ENCODE measurements at regions not wholly inside any gene's neighbourhood (a gene's known extent, or its start where the extent isn't known, plus 50 kb on each side); places are given as distances from the start of the nearest gene placed in this dataset.

DNA sequence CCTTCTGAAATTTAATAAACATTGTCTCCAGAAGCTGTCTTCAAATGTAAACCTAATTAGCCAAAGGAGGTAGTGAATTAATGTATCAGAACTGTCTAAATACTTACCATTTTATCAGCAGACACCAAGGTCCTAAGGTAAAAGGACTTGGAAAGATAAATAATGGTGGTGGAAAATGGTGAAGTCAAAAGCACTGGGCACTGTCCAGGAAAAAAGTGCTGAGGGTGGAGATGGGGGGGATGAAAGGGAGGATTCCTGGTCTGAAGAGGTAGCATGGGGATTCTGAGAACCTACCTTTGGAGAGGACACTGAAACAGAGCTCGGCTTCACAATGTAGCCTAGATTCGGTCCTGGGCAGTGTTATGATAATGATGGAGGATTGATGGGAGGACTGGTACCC lies 149.0 kb upstream of the DPH6 start:
- H3K9me2 ChIP-seq (ENCODE audit: insufficient read depth): no peaks in the 10 kb centered on the region
- no peak overlapping the region for H2AFZ ChIP-seq (ENCODE audit: low read depth, low read length, poor library complexity, severe bottlenecking)
- ATAC-seq: no peak
- POLR2A ChIA-PET: no interaction called here
- BruUV-seq (replicated peaks): no TSS peak
- intact Hi-C loops (cut with micrococcal nuclease): no loop called here
- H3K79me2 ChIP-seq (ENCODE audit: insufficient read depth, low read length): no peaks in the 10 kb centered on the region
- TF ChIP-seq TCF7L2 (IDR thresholded peaks at IDR 0.05; ENCODE audit: borderline replicate concordance, extremely low read depth, insufficient read depth, insufficient read length) (no peak), RAD21 (IDR thresholded peaks at IDR 0.05; ENCODE audit: low read depth) (no peak), EZH2 (IDR thresholded peaks at IDR 0.05) (no peak), REST (IDR thresholded peaks at IDR 0.05; ENCODE audit: low read depth) (no peak), POLR2AphosphoS5 (IDR thresholded peaks at IDR 0.05; ENCODE audit: low read depth, low read length) (no peak), ZFX (IDR thresholded peaks at IDR 0.05) (no peak), CEBPB (IDR thresholded peaks at IDR 0.05; ENCODE audit: low read depth) (no peak), SRF (IDR thresholded peaks at IDR 0.05; ENCODE audit: low read depth) (no peak), FOSL1 (IDR thresholded peaks at IDR 0.05; ENCODE audit: low read depth) (no peak), JUND (IDR thresholded peaks at IDR 0.05) (no peak), ELF1 (IDR thresholded peaks at IDR 0.05; ENCODE audit: borderline replicate concordance, low read depth) (no peak), ZNF274 (IDR thresholded peaks at IDR 0.05; ENCODE audit: low read depth, low read length) (no peak), EGR1 (IDR thresholded peaks at IDR 0.05; ENCODE audit: low read depth) (no peak), YY1 (IDR thresholded peaks at IDR 0.05; ENCODE audit: extremely low read depth, insufficient replicate concordance, low read depth, low read length) (no peak), POLR2A (IDR thresholded peaks at IDR 0.05; ENCODE audit: borderline replicate concordance, extremely low read depth, insufficient read depth, insufficient read length) (no peak)
- TF ChIP-seq, protein P1, sequence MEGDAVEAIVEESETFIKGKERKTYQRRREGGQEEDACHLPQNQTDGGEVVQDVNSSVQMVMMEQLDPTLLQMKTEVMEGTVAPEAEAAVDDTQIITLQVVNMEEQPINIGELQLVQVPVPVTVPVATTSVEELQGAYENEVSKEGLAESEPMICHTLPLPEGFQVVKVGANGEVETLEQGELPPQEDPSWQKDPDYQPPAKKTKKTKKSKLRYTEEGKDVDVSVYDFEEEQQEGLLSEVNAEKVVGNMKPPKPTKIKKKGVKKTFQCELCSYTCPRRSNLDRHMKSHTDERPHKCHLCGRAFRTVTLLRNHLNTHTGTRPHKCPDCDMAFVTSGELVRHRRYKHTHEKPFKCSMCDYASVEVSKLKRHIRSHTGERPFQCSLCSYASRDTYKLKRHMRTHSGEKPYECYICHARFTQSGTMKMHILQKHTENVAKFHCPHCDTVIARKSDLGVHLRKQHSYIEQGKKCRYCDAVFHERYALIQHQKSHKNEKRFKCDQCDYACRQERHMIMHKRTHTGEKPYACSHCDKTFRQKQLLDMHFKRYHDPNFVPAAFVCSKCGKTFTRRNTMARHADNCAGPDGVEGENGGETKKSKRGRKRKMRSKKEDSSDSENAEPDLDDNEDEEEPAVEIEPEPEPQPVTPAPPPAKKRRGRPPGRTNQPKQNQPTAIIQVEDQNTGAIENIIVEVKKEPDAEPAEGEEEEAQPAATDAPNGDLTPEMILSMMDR (IDR thresholded peaks at IDR 0.05 in 2 of 3, conservative IDR thresholded peaks at IDR 0.05 in 1 of 3; ENCODE audit: borderline replicate concordance in 1 of 3, insufficient read depth in 1 of 3, low read depth in 2 of 3, low read length in 2 of 3): no peak
- TF ChIP-seq, protein P2, sequence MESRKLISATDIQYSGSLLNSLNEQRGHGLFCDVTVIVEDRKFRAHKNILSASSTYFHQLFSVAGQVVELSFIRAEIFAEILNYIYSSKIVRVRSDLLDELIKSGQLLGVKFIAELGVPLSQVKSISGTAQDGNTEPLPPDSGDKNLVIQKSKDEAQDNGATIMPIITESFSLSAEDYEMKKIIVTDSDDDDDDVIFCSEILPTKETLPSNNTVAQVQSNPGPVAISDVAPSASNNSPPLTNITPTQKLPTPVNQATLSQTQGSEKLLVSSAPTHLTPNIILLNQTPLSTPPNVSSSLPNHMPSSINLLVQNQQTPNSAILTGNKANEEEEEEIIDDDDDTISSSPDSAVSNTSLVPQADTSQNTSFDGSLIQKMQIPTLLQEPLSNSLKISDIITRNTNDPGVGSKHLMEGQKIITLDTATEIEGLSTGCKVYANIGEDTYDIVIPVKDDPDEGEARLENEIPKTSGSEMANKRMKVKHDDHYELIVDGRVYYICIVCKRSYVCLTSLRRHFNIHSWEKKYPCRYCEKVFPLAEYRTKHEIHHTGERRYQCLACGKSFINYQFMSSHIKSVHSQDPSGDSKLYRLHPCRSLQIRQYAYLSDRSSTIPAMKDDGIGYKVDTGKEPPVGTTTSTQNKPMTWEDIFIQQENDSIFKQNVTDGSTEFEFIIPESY (IDR thresholded peaks at IDR 0.05; ENCODE audit: extremely low read depth, insufficient replicate concordance, low read length): no peak
- TF ChIP-seq, protein P3, sequence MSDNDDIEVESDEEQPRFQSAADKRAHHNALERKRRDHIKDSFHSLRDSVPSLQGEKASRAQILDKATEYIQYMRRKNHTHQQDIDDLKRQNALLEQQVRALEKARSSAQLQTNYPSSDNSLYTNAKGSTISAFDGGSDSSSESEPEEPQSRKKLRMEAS (IDR thresholded peaks at IDR 0.05): no peak
- no peak for DNase-seq (ENCODE audit: low read depth, low spot score)
- H3K27ac ChIP-seq (ENCODE audit: low read depth, low read length): no peak overlapping the region
- no peaks in the 10 kb centered on the region for H3K36me3 ChIP-seq (ENCODE audit: control insufficient read depth in 1 of 2, insufficient read depth in 2 of 2, low read length in 2 of 2)
- CTCF ChIA-PET: no interaction called here
- H3K27me3 ChIP-seq (ENCODE audit: insufficient read depth, low read length): no peaks in the 10 kb centered on the region
- no peak overlapping the region for H3K9ac ChIP-seq (ENCODE audit: low read length)
- H3K4me2 ChIP-seq (ENCODE audit: low read length): no peak overlapping the region
- peaks cover 11 to 17% of the 10 kb centered on the region in 2 experiments for H3K4me1 ChIP-seq (ENCODE audit: control insufficient read depth in 1 of 2, insufficient read depth in 2 of 2, low read length in 2 of 2)
- RAD21 ChIA-PET (ENCODE audit: low non-redundant PET in 1 of 2, low total read pairs in 2 of 2, uncharacterized antibody in 2 of 2, unreplicated experiment in 2 of 2): no interaction called here
- H3K9me3 ChIP-seq (ENCODE audit: control insufficient read depth in 1 of 2, insufficient read depth in 1 of 2, low read depth in 1 of 2, low read length in 2 of 2): no peaks in the 10 kb centered on the region
- no peaks in the 10 kb centered on the region for H4K20me1 ChIP-seq (ENCODE audit: insufficient read depth)
- no peak overlapping the region for H3K4me3 ChIP-seq (replicated peaks in 1 of 2; ENCODE audit: low read depth in 1 of 2, low read length in 2 of 2)

Measured in HCT116 (cell line).